ENCODE measurements at regions not wholly inside any gene's neighbourhood (a gene's known extent, or its start where the extent isn't known, plus 50 kb on each side); places are given as distances from the start of the nearest gene placed in this dataset.

- TF ChIP-seq POLR2AphosphoS5 (IDR thresholded peaks at IDR 0.05; ENCODE audit: low read depth, low read length) (no peak), JUND (IDR thresholded peaks at IDR 0.05) (no peak), EZH2phosphoT487 (IDR thresholded peaks at IDR 0.05; ENCODE audit: borderline replicate concordance) (no peak), CTCF (IDR thresholded peaks at IDR 0.05 in 2 of 3, conservative IDR thresholded peaks at IDR 0.05 in 1 of 3; ENCODE audit: borderline replicate concordance in 1 of 3, insufficient read depth in 1 of 3, low read depth in 2 of 3, low read length in 2 of 3) (no peak), ZNF274 (IDR thresholded peaks at IDR 0.05; ENCODE audit: low read depth, low read length) (no peak), YY1 (IDR thresholded peaks at IDR 0.05; ENCODE audit: extremely low read depth, insufficient replicate concordance, low read depth, low read length) (no peak), EZH2 (IDR thresholded peaks at IDR 0.05) (no peak), POLR2A (IDR thresholded peaks at IDR 0.05; ENCODE audit: borderline replicate concordance, extremely low read depth, insufficient read depth, insufficient read length) (no peak), REST (IDR thresholded peaks at IDR 0.05; ENCODE audit: low read depth) (no peak), TCF7L2 (IDR thresholded peaks at IDR 0.05; ENCODE audit: borderline replicate concordance, extremely low read depth, insufficient read depth, insufficient read length) (no peak), MAX (IDR thresholded peaks at IDR 0.05) (no peak), CEBPB (IDR thresholded peaks at IDR 0.05; ENCODE audit: low read depth) (no peak), ATF3 (IDR thresholded peaks at IDR 0.05) (no peak)
Measured at GRCh38 chr3:168250415-168250861, 154.7 kb upstream of the GOLIM4 start.
